ENCODE measurements at regions not wholly inside any gene's neighbourhood (a gene's known extent, or its start where the extent isn't known, plus 50 kb on each side); places are given as distances from the start of the nearest gene placed in this dataset.

DNA sequence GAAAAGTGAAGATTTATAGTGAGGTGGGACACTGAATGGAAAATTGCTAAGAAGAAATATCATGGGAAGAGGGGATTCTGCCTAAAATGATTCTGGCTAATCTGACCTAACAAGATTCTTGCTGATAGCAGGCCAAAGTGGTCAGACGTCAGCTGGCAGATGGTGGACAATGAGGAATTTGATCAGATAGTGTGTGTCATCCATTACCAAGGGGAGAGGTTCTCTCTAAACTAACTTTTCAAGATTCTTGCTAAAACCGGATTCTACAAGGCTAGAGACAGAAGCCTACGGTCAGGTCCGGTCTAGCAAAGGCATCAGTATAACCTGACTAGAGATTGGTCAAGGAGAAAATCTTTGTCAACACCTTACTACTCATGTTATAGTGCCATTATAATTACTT, 306.0 kb downstream of the ZNF608 start:
- DNase-seq = no peak
- H3K27ac ChIP-seq = no peak overlapping the region
- no peaks in the 10 kb centered on the region for H3K27me3 ChIP-seq
- peaks cover 0 to 2% (median 0%) of the 10 kb centered on the region in 12 donors for H3K9me3 ChIP-seq
- no peaks in the 10 kb centered on the region for H3K36me3 ChIP-seq
- no peak for ATAC-seq
- intact Hi-C loops (cut with DNase I) = no loop called here
- 92 to 95% (median 94%) methylated on average over 4 of the region's 4 CpGs for WGBS, 4 donors
- H3K4me3 ChIP-seq = no peak overlapping the region
- no peak for TF ChIP-seq CTCF (IDR thresholded peaks at IDR 0.05)
- no peak for TF ChIP-seq POLR2A (IDR thresholded peaks at IDR 0.05)
- H3K4me1 ChIP-seq = peaks cover 0 to 27% (median 10%) of the 10 kb centered on the region in 12 donors

DNA sequence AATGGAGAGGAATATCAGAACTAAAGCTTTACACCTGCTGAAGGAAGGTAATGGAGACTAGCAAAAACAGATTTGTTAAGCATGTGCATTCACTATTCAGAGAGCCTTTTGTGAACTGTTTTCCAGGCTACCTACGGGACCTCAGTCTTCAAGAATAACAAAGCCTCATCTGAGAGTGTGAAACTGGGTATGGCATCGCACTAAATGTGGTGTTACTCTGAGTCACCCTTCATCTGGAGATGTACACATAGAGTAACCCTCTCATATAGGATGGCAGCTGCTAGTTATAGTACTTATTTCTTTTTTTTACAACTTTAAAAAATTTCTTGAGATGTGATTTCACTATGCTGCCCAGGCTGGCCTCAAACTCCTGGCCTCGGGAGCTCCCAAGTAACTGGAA, 306.8 kb downstream of the ZNF608 start:
- no peaks in the 10 kb centered on the region for H3K27me3 ChIP-seq
- no peak overlapping the region for H3K4me3 ChIP-seq
- H3K27ac ChIP-seq = no peak overlapping the region
- peaks cover 0 to 11% (median under 1%) of the 10 kb centered on the region in 12 donors for H3K9me3 ChIP-seq
- intact Hi-C loops (cut with DNase I) = no loop called here
- TF ChIP-seq POLR2A (IDR thresholded peaks at IDR 0.05) (no peak), CTCF (IDR thresholded peaks at IDR 0.05) (no peak)
- WGBS, 4 donors = 85 to 99% (median 96%) methylated on average over 3 of the region's 3 CpGs
- DNase-seq (no peak), ATAC-seq (no peak)
- H3K36me3 ChIP-seq = no peaks in the 10 kb centered on the region
- H3K4me1 ChIP-seq = peaks cover 0 to 25% (median 10%) of the 10 kb centered on the region in 12 donors

DNA sequence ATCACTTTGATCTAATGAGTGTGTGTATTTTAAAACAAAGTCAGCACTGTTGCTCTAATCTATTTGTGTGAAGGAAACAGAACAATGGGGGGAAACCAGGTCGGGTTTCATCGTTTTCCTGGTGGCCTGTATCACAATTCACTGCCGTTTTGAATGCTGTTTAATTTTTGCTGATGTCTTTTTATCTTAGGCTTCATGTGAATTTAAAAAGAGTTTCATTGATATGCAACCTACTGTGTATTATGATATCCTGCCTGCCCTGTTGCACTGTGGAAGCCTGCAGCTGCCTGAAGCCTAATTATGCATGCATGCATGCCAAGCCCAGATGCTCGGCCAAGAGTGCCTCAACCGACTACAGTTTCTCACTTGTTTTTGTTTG, 307.5 kb downstream of the ZNF608 start:
- Histone ChIP-seq H3K4me3 (no peak overlapping the region), H3K36me3 (no peaks in the 10 kb centered on the region), H3K27ac (no peak overlapping the region), H3K9me3 (peaks cover 0 to 17% (median 4%) of the 10 kb centered on the region in 12 donors), H3K4me1 (peaks cover 0 to 23% (median 9%) of the 10 kb centered on the region in 12 donors), H3K27me3 (no peaks in the 10 kb centered on the region)
- ATAC-seq (no peak), DNase-seq (no peak)
- intact Hi-C loops (cut with DNase I) = no loop called here
- WGBS, 4 donors = 30 to 40% (median 35%) methylated on average over 5 of the region's 5 CpGs
- TF ChIP-seq CTCF (IDR thresholded peaks at IDR 0.05) (no peak), POLR2A (IDR thresholded peaks at IDR 0.05) (no peak)

GRCh38 chr5:124438026-124438902, 308.2 kb downstream of the ZNF608 start:
- TF ChIP-seq POLR2A (IDR thresholded peaks at IDR 0.05) (no peak), CTCF (IDR thresholded peaks at IDR 0.05) (no peak)
- H3K36me3 ChIP-seq = no peaks in the 10 kb centered on the region
- peaks cover 0 to 18% (median 6%) of the 10 kb centered on the region in 12 donors for H3K9me3 ChIP-seq
- ATAC-seq (no peak), DNase-seq (no peak)
- H3K27ac ChIP-seq = no peak overlapping the region
- H3K4me3 ChIP-seq = no peak overlapping the region
- no peaks in the 10 kb centered on the region for H3K27me3 ChIP-seq
- intact Hi-C loops (cut with DNase I) = no loop called here
- WGBS, 4 donors = 86 to 91% (median 89%) methylated on average over 14 of the region's 14 CpGs
- peaks cover 0 to 20% (median 7%) of the 10 kb centered on the region in 12 donors for H3K4me1 ChIP-seq
